ENCODE measurements at regions not wholly inside any gene's neighbourhood (a gene's known extent, or its start where the extent isn't known, plus 50 kb on each side); places are given as distances from the start of the nearest gene placed in this dataset.
"Not testable (repeated sequence)": the region's sequence is repeated elsewhere in the genome, so short reads cannot be mapped to it uniquely, and the experiment has no call there.

DNA sequence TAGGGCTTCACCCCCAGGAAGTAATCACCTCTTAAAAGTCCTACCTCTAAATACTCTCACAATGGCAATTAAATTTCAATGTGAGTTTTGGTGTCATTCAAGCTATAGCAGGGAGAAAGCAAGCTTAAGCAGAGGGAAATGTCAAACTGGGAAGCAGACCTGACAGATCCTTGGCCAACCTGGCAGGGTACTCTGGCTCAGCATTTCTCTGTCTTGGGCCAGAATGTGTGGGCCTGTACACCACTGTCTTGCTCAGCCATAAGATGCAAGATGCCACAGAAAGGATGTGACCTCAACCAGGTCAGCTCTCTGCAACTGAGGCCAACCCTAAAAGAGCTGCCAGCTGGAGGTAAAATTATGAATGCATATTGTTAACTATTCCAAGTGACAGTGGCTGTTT is 130.6 kb upstream of the CMC1 start:
- DNase-seq: no peak

DNA sequence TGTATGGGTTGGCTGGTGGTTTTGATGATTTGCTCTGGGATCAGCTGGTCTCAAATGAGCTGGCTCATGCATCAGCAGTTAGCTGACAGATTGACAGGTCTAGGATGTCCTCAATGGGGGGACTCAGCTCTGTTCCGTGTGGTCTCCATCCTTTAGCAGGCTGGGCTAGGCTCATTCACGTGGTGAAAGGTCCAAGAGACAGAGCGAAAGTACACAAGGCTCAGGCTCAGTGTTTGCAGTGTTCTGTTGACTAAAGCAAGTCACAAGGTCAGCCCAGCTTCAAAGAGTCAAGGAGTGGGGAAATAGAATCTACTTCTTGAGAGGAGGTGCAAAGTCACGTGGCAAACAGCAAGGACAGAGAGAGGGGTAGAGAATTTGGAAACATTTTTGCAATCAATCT is 126.5 kb upstream of the CMC1 start:
- DNase-seq: no peak

DNA sequence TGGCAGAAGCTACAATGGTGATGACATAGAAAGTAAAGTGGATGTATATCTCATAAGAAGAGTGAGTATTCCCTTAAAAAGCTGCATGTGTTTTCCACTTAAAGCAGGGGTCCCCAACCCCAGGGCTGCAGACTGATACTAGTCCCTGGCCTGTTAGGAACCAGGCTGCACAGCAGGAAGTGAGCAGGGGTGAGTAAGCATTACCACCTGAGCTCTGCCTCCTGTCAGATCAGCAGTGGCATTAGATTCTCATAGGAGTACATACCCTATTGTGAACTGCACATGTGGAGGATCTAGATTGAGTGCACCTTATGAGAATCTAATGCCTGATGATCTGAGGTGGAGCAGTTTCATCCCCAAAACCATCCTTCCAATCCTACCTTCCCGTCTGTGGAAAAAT is 126.1 kb upstream of the CMC1 start:
- no peak for DNase-seq

DNA sequence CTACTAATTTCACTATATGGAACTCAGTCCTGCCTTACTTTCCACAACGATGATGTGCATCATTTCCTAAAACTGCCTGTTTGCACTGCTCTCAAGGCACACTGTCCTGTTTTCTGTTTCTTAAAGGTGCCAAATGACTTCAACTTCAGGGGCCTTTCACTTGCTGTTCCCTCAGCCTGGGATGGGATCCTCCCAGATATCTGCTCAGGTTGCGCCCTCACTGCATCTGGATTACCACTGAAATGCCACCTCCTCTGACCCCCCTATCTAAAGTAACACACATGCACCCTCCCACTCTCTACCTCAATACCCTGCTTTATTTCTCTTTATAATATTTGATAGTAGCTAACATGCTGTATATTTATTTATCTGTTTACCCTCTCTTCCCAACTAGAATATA is 123.8 kb upstream of the CMC1 start:
- no peak for DNase-seq

DNA sequence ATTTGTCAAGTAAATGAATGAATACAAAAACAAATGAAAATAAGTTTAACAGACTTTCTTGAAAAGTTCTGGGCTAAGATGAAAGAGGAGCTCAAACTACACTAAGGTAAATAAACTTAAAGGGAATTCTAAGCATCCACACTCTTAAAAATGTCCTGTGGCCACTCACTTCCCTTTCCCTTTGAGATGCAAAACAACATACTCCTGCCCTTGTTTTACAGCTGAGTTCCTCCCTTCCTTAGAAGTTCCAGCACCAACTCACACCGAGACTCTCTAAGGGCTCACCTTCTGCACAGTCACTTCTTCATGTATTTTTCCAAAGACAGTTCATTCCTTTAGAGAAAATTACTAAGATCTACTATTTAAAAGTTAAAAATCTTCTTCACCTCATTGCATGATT is 123.3 kb upstream of the CMC1 start:
- no peak for DNase-seq

DNA sequence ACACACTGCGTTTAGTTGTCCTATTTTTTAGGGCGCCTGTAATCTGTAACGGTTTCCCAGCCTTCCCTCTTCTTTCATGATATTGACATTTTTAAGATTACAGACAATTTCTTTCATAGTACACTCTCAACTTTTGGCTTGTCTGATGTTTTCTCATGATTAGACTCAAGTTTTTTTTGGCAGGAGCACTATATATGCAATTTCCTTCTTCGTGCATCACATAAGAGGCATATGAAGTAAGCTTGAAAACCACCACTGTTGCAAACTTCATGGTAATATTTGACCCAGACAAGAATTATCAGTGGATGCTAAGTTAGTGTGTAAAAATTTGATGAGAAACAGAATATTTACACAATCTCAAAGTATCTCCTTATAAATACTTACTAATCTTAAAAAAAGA is 119.2 kb upstream of the CMC1 start:
- no peak for DNase-seq

DNA sequence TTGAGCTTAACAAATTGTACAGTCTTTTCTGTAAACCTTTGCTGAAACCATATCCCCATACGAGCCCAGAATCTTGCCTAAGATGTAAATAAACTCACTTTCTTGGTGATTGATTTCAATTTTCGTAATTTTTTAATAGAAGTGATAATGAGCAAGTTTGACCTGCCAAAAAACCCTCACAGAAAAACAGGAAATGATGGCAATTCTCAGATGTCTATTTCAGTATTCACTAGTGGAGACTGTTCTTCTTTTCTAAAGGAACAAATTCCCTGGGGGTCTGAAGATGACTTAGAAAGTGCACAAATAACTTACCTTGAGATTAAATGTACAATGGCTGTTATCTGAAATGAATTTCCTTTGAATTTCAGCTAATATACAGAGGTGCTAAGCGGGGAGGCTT is 116.5 kb upstream of the CMC1 start:
- no peak for DNase-seq

DNA sequence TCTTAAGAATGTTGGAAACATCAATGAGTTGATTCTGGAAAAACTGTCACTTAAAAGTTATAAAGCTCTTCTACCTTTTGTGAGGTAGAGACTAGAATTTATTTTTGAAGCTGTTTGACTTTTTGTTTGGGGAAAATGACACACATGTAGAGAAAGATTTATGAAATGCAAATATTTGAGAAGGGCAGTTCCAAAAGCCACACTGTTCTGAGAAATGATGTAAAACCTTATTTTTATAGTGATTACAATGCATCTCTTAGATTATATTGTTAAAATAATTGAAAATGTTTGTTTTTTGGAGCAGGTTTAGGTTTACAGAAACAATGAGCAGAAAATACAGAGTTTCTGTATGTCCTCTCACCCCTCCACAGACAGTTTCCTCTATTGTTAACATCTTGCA is 116.1 kb upstream of the CMC1 start:
- DNase-seq: no peak

DNA sequence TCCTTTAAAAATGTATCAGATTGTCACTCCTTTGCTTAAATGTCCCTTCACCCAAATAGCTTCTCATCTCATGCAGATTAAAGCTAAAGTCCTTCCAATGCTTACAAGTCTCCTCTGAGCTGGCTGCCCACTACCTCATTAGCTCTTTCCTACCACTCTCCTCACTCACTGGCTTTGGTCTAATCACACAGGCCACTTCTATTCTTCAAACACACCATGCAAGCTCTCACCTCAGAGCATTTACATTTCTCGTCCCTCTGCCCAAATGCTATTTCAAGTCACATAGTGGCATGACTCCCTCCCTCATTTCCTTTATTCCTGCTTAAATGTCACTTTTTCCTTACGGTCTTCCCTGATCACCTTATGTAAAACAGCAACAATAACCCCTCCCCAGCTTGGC is 110.6 kb upstream of the CMC1 start:
- no peak for DNase-seq

DNA sequence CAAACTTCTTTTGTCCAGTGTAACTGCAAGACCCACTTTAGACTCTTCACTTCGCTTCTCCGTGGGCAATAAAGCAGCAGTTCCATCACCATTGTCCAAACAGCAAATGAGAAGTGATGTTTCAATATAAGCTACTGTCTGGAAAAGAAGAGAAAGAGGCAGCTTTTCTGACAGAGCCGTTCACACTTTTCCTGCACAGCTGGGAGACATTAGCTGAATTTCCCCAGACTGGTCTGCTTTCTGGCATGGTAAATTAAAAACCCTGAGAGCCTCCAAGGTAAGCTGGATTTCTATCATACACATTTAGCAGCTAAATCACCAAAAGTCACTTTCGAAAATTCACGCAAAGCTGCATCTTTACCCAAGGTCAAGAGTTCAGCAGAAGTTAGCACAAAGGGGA is 108.5 kb upstream of the CMC1 start:
- no peak for DNase-seq

DNA sequence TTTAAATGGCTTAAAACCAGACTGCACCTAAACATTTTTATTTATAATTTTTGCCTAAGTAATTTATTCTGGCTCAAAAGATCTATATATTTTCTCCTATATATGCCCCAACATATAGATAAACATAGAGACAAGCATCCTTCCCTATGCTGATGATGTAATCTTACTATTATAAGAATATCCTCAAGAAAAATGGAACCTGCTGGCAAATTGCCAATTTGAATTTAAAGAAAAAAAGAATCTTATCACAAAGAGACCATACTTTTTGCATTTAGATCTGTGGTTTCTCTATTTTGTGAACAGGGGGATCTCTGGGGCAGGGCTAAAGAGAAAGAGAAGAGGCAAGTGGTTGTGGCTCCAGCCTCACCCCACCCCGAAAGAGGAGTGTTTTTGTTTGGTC is 107.2 kb upstream of the CMC1 start:
- DNase-seq: no peak

DNA sequence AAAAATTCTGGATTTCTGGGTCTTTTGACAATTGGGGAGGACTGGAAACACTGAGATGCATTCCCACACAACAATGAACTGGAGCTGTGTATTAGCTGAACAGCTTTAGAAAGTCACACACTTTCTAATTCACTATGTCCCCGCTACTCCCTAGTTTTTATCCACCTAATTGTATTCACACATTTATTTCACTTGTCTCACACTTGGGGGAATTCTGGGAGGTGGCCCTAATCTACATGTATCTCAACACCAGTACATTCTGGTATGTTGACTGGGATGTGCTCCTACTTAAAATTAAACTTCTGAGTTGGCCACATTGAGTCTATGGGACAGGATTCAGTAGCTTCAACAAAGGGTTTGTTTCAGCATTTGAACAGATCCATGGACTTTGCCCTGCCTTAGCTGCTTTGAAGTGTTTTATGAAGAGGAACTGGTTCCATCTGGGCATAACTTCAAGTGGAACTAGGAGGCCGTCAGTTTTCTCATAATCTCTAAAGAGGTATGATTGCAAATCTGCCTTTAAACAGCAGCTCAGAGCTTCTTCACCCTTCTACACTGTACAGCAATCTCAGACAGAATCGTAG is 106.5 kb upstream of the CMC1 start:
- no peak for DNase-seq

DNA sequence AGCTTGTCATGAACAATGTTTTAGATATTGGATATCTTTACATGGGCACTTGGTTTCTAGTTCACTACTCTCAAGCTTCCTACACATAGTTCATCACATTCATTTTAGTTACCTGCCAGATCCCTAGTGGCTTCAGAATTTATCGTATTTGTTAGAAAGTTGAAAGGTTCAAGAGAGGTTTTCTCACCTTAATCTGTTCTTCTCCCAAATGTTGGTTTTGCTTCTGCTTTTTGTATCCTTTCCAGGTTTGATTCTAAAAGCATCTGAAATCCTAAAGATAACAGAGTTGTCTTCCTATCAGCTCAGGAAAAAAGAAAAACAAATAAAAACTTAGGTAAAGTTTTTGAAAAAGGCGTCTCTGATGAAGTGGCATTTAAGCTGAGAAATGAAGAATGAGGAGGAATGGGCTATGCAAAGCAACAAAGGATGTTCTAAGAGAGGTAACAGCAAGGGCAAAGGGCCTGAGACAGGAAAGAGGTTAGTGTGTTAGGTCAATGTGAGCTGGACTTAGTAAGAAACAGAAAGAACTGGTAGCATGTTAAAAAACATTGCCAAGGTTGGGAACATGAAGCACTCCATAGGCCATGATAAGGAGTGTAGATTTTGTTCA is 104.7 kb upstream of the CMC1 start:
- no peak for DNase-seq

DNA sequence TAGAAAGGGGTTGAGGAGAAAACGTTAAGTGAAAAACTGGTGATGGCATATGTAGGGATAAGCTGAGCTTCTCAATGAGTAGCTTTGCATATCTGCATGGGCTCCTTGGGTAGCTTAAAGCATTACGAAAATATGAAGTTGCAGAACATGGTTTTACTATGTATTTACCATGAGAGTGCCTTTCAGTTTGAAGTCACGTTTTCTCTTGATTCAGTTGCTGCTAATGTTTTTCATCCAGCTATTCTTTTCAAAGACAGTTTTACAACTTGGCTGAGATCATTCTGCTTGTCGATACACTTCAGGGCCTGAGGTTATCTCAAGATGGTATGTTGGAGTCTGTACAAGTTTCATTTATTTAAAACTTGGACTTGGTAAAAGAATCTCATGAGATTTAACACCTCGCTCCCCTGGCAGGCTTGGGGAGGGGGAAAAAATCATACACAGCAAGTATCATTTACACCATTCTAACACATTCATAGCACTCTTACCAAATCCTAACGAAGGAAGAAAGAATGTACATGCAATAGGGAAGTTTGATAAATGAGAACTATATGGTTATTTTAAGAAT is 103.3 kb upstream of the CMC1 start:
- no peak for DNase-seq

DNA sequence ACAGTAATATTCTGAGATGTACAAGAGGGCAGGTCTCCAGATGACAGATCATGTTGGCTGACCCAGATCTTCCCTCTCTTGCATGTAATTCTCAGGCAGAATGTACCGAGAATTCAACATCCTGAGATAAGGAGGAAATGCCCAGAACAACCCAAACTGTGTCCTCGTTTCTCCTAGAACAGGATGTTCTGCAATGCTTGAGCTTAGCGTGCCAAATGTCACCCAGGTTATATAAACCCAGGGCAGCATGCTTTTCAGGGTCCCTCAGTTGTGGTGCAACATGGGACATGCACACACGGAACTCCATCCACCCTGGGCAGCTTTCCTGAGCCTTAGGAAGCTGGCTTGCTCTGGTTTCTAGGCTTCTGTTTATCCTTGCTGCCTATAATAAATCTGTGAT is 102.1 kb upstream of the CMC1 start:
- DNase-seq: no peak

DNA sequence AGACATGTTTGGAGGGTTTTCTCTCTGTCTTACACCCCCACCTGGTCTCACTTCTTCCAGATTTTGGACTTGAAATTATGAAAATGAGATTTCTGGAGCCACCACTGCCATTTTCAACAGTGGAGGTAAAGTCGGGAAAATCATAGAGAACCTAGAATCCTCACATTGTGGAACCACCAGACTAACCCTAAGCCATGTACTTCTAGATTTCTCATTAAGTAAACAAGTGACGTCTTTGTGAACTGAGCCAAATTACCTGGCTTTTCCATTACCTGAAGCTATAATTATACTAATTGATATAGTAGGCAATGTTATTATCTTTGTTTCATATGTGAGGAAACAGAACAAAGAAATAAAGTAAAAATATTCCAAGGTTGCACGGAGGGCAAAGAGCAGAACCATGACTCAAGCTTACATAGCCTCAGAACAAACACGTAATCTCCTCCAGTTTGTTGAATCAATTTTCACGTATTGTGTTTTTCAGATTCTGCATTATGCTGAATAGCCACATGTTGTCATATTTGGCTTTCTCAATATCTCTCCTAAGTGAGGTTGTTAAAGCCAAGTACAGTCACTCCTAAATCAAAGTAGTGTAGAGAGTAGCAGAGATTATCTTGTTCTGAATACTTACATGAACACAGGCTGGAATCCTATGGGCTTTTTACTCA is 101.3 kb upstream of the CMC1 start:
- no peak for DNase-seq

DNA sequence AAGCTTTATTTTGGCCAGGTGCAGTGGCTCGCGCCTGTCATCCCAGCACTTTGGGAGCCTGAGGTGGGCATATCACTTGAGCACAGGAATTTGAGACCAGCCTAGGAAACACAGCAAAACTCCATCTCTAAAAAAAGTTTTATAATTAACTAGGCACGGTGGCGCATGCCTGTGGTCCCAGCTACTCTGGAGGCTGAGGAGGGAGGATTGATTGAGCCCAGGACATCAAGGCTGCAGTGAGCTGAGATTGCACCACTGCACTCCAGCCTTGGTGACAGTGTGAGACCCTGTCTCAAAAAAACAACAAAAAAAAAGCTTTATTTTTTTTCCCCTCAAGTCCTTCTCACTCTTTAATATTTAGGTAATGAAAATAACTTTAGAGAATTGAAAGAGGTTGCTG is 100.8 kb upstream of the CMC1 start:
- no peak for DNase-seq

DNA sequence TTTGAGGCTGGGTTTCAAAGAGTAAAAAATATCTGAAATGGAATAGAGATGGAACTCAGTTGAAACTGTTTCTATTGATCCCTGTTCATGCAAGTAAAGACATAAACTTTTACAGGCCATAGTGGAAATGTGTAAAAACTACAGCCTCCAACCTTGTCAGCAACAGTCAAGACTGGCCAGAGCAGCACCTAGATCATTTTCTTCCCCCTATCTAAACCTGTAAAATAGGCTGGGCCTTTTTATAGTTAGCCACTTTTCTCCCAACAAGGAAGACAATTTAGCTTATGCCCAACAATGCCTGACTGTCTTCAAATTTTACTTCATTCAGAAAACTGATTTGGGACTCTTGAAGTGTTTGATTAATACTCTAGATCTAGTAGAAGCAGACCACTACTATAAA is 91.5 kb upstream of the CMC1 start:
- DNase-seq: no peak

DNA sequence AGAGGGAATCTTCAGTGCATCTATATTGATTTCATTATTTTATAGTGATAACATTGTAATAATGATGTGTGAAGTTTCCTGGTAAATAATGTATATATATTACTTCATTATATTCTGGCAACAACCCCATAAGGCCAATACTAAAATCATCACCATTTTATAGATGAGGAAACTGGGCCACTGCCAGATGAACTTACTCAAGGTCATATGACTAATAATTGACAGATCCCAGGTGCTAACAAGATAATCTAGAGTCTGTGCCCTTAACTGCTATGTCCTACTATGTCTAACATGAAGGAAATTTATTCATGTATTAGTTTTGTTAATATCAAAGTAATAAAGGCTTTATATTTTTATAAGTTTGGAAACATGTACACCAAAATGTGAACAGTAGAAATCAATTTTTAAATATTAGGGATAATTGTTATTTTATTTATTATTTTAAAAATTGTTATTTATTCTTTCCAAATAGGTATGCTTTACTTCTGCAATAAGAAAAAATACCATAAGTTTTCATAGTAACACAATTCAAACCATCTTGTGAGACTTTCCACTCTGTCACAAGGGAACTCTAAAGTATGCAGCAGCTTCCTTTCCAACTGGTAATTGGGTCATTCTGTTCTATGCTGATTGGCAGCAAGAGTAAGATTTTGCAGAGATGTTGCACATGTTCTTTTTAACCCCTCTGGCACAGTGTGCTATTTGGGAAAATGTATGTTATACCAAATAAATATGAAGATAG is 90.8 kb upstream of the CMC1 start:
- no peak for DNase-seq

DNA sequence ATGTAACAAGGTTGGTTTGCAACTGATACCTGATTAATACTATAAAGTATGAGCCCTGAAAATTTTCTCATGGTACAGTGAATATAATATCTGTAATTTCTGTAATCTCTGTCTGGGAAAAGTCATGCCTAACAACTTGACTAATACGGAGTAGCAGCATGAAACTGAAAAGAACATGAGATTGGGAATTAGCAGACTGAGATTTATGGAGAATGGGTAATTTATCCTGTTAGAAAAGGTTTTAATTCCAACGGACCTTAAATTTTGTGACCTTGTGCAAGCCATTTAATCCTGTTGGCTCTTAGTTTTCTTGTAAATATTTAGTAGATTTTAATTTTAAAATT is 90.2 kb upstream of the CMC1 start:
- no peak for DNase-seq

DNA sequence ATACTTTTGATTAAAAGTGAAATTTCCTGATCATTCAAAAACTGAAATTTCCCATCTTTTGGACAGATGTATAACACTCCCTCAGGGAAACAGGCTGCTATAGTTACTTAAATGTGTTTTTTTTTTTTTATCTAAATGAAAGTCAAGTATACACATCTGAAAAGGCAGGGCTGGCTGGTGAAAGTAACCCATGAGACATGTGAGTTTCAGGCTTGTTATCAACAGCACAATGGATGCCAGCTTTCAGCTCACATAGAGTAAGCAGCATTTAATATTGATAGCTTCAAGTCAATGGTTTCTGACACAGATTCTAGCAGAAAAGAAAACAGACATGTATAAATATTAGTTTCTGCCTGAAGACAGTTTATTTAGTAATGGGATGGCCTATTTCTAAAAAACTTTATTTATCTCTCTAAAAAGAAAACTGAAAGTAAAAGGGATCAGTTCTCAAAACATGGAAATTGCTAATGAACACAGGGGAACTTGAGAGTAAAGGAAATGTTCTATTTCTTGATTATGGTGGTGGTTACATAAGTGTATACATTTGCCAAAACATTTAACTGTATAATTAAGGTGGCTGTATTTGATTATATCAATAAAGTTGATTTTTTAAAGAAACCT is 89.7 kb upstream of the CMC1 start:
- no peak for DNase-seq

DNA sequence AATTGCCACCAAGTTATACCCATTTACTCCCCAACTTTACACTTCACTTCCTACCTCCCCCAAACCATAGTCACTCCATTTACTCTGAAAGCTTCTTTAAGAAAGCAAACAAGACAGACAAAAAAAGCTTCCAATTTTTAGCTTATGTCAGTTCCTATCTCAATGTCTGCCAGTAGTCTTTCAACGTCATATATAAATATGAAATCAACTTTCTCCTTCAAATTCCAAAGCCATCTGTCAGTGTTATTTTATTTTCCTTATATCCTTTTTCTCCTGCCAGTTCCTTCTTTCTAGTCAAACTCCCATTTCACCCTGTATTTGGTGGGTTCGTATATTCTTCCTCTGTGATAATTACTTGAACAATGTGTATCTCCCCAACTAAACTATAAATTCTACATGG is 85.8 kb upstream of the CMC1 start:
- no peak for DNase-seq

DNA sequence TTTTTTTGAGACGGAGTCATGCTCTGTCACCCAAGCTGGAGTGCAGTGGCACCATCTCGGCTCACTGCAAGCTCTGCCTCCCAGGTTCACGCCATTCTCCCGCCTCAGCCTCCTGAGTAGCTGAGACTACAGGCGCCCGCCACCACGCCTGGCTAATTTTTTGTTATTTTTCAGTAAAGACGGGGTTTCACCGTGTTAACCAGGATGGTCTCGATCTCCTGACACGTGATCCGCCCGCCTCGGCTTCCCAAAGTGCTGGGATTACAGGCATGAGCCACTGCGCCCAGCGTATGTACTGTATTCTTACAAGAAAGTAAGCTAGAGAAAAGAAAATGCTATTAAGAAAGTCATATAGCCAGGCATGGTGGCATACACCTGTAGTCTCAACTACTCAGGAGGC is 84.8 kb upstream of the CMC1 start:
- DNase-seq: not testable (repeated sequence)

DNA sequence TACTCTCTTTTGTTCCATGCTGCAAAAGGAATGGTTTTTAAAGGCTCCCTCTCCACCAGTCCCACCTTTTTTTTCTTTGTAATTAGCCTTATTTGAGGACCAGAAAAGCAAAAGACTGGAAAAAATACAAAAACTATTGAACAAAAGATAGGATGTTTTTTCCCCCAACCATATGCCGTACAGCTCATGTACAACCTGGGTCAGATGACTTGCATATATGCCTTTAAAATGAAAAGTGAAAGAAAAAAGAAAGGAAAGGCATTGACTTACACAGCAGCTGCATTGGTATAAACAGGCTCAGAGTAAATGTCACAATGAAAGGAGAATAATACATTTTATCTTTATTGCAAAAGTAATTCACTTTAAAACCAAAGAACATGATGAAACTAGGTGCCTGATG is 69.5 kb upstream of the CMC1 start:
- no peak for DNase-seq

Data from stimulated activated CD4-positive, alpha-beta T cell treated with anti-CD3 and anti-CD28 coated beads, Interleukin-1b, Interleukin-23, amount 100 ng/mL, for 48 hours (primary cell).